ENCODE measurements at regions not wholly inside any gene's neighbourhood (a gene's known extent, or its start where the extent isn't known, plus 50 kb on each side); places are given as distances from the start of the nearest gene placed in this dataset.

DNA sequence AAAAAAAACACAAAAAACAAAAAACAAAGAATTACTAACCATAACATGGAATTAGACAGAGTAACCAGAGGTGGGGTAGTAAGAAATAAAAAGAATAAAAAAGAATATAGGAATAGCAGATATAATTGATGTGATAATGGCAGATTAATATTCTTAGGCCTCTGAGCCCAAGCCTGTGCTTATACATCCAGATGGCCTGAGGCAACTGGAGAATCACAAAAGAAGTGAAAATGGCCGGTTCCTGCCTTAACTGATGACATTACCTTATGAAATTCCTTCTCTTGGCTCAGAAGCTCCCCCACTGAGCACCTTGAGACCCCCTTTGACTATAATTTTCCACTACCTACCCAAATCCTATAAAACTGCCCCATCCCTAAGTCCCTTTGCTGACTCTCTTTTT lies 95.1 kb upstream of the MSH6 start:
- H3K4me3 ChIP-seq (replicated peaks; ENCODE audit: low read depth, low read length): no peak overlapping the region
- no peak for TF ChIP-seq CTCF (IDR thresholded peaks at IDR 0.05; ENCODE audit: low read depth, low read length, missing control alignments)
- DNase-seq (ENCODE audit: extremely low read depth, low read depth): no peak

DNA sequence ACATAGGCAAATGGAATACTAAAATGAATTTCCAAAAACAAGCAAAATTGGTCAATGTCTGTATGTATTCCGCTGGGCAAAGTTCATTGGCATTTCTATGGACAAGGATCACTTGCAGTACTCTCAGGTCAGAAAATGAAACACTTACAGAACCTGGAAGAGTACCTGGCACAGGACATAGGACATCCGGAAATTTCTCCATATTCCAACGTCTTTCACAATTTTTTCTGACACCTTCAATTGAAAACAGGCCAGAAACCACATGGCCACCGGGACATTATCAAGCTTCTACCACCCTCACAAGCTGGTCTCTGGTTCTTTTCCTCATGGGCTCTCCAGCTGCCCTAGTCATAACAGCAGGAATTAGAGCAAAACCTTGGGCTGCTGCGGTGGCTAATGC lies 96.9 kb upstream of the MSH6 start:
- no peak for TF ChIP-seq CTCF (IDR thresholded peaks at IDR 0.05; ENCODE audit: low read depth, low read length, missing control alignments)
- no peak overlapping the region for H3K4me3 ChIP-seq (replicated peaks; ENCODE audit: low read depth, low read length)
- DNase-seq (ENCODE audit: extremely low read depth, low read depth): no peak

DNA sequence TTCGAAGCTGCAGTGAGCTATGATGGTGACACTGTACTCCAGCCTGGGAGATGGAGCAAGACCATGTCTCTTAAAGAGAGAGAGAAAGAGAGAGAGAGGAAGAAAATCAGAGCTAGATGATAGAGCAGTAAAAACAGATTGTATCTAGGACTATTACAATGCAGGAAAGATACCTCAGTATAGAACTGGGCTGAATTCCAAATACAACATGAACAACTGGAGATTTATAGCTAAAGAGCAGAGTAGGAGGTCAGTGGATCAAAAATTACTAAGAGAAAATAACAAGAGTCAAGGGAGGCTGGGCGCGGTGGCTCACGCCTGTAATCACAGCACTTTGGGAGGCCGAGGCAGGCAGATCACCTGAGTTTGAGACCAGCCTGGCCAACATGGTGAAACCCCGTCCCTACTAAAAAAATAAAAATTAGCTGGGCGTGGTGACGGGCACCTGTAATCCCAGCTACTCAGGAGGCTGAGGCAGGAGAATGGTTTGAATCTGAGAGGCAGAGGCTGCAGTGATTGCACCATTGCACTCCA lies 100.7 kb upstream of the MSH6 start:
- H3K4me3 ChIP-seq (replicated peaks; ENCODE audit: low read depth, low read length): no peak overlapping the region
- TF ChIP-seq CTCF (IDR thresholded peaks at IDR 0.05; ENCODE audit: low read depth, low read length, missing control alignments): no peak
- DNase-seq (ENCODE audit: extremely low read depth, low read depth): no peak

GRCh38 chr2:47676261-47676926 lies 105.6 kb upstream of the KCNK12 start:
- no peak overlapping the region for H3K4me3 ChIP-seq (replicated peaks; ENCODE audit: low read depth, low read length)
- DNase-seq (ENCODE audit: extremely low read depth, low read depth): no peak
- TF ChIP-seq CTCF (IDR thresholded peaks at IDR 0.05; ENCODE audit: low read depth, low read length, missing control alignments): no peak

DNA sequence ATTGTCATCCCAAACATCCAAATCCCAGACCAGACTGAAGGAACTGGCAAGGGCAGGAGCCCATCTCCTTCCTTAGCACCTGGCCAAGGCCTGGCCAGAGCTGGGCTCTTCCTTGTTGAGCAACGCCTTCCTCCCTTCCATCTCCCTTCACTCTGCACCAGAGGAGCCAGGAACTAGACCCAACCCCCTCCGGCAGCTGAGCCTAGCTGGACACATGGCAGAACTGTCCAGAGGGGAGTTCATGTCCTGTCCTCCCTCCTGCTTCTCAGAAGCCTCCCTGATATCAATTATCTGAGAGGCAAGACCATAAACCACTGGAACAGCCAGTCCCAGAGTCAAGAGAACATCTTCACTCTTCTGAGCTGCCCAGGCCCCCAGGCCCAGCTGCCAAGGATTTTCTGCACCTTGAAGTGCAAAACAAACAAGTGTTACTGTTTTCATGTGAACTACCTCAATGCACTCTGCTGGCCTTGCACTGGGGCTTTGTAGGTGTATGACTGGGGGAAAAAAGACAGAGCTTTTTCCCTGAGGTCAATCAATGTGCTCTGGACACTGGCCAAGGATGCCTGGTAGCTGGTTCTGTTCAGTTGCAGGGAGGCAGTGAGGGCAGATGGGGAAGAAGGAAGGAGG lies 104.5 kb upstream of the KCNK12 start:
- TF ChIP-seq CTCF (IDR thresholded peaks at IDR 0.05; ENCODE audit: low read depth, low read length, missing control alignments): no peak
- DNase-seq (ENCODE audit: extremely low read depth, low read depth): no peak
- H3K4me3 ChIP-seq (replicated peaks; ENCODE audit: low read depth, low read length): no peak overlapping the region

DNA sequence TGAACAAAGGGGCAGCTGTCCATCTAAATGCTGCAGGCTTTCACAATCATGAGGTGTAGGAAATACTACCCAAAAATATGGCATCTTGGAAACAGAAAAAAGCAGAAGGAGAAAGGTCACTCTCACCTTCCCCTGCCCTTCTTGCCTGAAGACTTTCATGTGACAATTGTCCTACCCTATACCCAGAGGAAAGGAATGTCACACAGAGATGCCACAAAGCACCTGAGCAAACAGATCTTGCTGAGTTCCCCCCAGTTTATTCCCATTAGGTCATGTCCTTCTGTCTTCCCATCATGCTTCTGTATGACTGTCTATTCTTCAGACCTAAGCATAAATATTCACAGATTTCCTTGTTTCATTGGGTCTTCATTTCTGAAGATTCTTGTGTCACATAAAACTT lies 95.5 kb upstream of the KCNK12 start:
- no peak overlapping the region for H3K4me3 ChIP-seq (replicated peaks; ENCODE audit: low read depth, low read length)
- no peak for TF ChIP-seq CTCF (IDR thresholded peaks at IDR 0.05; ENCODE audit: low read depth, low read length, missing control alignments)
- no peak for DNase-seq (ENCODE audit: extremely low read depth, low read depth)

Measured in HFF-Myc (cell line).